RWPE2 (cell line): ENCODE measurements at regions not wholly inside any gene's neighbourhood (a gene's known extent, or its start where the extent isn't known, plus 50 kb on each side); places are given as distances from the start of the nearest gene placed in this dataset.

Experiments used
- ATAC-seq: fragments of 200-7000 bp; cut with Tn5 transposase; 3 replicates; pipeline ENCODE4 v1.9.1; 2021; ENCODE audit warnings: low read depth
- DNase-seq: peaks from one replicate; pipeline ENCODE4 v3.0.0-alpha.2; 2020; ENCODE audit warnings: low spot score
- H3K27ac ChIP-seq: fragments of 450-650 bp; 2 replicates; pipeline ENCODE4 v1.5.1; 2017; ENCODE audit warnings: mild to moderate bottlenecking; ENCODE audit not compliant: poor library complexity, severe bottlenecking
- H3K27me3 ChIP-seq: fragments of 250-450 bp; sonication (Bioruptor Pico); 2 replicates; pipeline ENCODE4 v1.5.1; 2021; ENCODE audit warnings: mild to moderate bottlenecking, moderate library complexity; ENCODE audit not compliant: insufficient read depth, poor library complexity, severe bottlenecking
- H3K36me3 ChIP-seq: fragments of 250-450 bp; sonication (Bioruptor Pico); 2 replicates; pipeline ENCODE4 v1.5.1; 2020; ENCODE audit warnings: low read depth, mild to moderate bottlenecking, moderate library complexity
- H3K4me1 ChIP-seq: fragments of 250-450 bp; sonication (Bioruptor Pico); 2 replicates; pipeline ENCODE4 v1.5.1; 2021; ENCODE audit warnings: mild to moderate bottlenecking, moderate library complexity; ENCODE audit not compliant: insufficient read depth, poor library complexity, severe bottlenecking
- H3K4me3 ChIP-seq: fragments of 250-450 bp; sonication (Bioruptor Pico); 2 replicates; pipeline ENCODE4 v1.5.1; 2021; ENCODE audit warnings: mild to moderate bottlenecking, moderate library complexity; ENCODE audit not compliant: severe bottlenecking
- H3K9me3 ChIP-seq: fragments of 250-450 bp; sonication (Bioruptor Pico); 2 replicates; pipeline ENCODE4 v1.5.1; 2021; ENCODE audit warnings: mild to moderate bottlenecking, moderate library complexity; ENCODE audit not compliant: severe bottlenecking
- TF ChIP-seq, protein P1 (sequence below): fragments of 450-650 bp; IDR thresholded peaks from one replicate; pipeline ENCODE4 v1.5.1; 2017; ENCODE audit warnings: mild to moderate bottlenecking, moderate library complexity; ENCODE audit not compliant: poor library complexity, severe bottlenecking

DNA sequence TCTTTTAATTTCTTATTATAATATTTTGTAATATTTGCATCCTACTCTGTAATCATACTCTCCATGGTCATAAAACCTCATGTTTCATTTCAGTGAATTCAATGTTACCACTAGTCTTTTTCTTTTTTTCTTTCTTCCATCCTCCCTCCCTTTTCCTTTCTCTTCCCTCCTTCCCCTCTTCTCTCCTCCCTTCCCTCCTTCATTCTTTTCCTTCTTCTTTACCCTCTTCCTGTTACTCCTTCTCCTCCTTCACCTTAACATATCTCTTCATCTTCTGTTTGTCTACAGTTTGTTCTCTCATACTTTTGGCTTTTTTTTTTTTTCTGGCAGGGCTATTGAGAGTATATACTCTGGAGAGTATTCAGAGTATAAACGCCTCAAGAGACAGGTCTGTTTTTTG is 491.6 kb upstream of the ID2 start:
- H3K4me1 ChIP-seq = no peaks in the 10 kb centered on the region
- H3K27ac ChIP-seq = no peak overlapping the region
- no peaks in the 10 kb centered on the region for H3K9me3 ChIP-seq
- H3K4me3 ChIP-seq = no peak overlapping the region
- no peaks in the 10 kb centered on the region for H3K27me3 ChIP-seq
- ATAC-seq = no peak
- no peaks in the 10 kb centered on the region for H3K36me3 ChIP-seq
- no peak for DNase-seq
- TF ChIP-seq, protein P1, sequence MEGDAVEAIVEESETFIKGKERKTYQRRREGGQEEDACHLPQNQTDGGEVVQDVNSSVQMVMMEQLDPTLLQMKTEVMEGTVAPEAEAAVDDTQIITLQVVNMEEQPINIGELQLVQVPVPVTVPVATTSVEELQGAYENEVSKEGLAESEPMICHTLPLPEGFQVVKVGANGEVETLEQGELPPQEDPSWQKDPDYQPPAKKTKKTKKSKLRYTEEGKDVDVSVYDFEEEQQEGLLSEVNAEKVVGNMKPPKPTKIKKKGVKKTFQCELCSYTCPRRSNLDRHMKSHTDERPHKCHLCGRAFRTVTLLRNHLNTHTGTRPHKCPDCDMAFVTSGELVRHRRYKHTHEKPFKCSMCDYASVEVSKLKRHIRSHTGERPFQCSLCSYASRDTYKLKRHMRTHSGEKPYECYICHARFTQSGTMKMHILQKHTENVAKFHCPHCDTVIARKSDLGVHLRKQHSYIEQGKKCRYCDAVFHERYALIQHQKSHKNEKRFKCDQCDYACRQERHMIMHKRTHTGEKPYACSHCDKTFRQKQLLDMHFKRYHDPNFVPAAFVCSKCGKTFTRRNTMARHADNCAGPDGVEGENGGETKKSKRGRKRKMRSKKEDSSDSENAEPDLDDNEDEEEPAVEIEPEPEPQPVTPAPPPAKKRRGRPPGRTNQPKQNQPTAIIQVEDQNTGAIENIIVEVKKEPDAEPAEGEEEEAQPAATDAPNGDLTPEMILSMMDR = no peak

DNA sequence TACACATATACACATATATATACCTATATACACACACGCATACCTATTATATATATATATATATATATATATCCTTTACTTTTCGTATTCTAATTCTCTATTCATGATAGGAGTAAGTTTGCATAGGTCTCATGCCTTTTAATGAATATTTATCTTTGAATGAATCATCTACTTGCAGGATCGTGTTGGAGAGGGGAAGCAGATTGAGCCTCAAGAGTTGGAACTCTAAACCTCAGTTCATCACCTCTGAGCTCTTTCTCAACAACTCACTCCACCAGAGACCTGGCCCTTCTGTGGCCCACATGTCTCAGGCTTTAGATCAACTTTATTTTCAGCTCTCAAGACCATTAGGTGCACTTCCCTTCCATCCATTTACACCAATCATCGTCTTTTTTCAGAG is 490.4 kb upstream of the ID2 start:
- Histone ChIP-seq H3K4me3 (no peak overlapping the region), H3K4me1 (no peaks in the 10 kb centered on the region), H3K27me3 (no peaks in the 10 kb centered on the region), H3K36me3 (no peaks in the 10 kb centered on the region), H3K27ac (no peak overlapping the region), H3K9me3 (no peaks in the 10 kb centered on the region)
- no peak for ATAC-seq
- no peak for DNase-seq
- TF ChIP-seq, protein P1 = no peak

DNA sequence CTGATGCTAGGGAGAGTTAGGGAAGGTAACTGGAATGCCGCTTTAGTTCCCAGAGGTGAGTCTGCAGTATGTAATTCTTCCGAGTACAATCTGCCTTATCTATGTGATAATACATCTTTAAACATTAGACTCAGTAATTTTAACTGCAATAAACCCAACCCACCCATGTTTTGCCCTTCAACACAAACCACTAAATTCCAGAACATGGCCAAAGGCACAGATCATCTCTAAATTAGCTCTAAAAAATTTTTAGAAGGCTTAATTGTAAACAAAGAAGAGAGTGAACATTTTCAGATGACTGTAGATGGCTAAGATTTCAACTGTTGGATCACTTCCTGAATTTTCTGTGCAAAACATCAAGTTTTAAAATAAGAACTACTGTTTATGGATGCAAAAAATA is 488.7 kb upstream of the ID2 start:
- no peak for DNase-seq
- no peak for ATAC-seq
- Histone ChIP-seq H3K27ac (no peak overlapping the region), H3K9me3 (no peaks in the 10 kb centered on the region), H3K4me1 (no peaks in the 10 kb centered on the region), H3K4me3 (no peak overlapping the region), H3K36me3 (no peaks in the 10 kb centered on the region), H3K27me3 (no peaks in the 10 kb centered on the region)
- TF ChIP-seq, protein P1 = no peak

DNA sequence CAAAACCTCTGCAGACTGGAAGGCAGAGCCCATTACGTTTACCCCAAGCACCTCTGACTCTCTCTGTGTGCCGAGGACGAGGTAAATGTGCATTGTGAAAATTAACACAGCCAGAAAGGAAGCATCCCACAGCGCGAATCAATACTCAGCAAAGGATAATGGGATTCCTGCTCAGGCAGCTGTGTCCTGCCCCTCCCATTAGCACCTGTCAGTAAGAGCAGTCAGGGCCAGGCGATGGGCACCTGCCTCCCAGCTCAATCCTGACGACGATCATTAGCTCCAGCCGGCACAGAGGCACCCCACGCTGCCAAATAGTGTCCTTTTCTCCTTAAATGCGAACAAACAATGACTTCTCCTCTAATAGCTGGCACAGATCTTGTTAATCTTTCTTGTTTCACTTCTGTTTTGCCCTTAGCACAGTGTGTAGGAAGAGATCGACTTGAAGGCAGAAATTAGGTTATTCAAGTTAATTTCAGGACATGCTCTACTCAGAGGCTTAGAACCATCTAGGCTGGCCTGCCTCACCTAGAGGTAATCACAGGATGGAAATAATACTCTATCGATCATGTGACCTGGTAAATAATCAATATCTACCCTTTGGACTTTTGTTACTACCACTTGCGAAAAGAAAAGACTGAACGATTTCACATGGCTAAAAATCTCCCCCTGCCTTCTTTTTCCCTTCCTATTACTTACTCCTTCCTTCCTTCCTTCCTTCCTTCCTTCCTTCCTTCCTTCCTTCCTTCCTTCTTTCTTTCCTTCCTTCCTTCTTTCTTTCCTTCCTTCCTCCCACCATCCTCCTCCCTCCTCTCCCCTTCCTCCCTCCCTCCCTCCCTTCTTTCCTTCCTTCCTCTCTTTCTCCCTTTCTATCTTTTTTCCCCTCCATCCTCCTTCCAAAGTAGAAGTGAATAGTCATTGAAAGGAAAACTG is 487.9 kb upstream of the ID2 start:
- Histone ChIP-seq H3K36me3 (no peaks in the 10 kb centered on the region), H3K4me3 (no peak overlapping the region)
- no peak for DNase-seq

More for the DNA sequence above, 487.9 kb upstream of the ID2 start:
- no peaks in the 10 kb centered on the region for H3K4me1 ChIP-seq
- ATAC-seq = no peak
- TF ChIP-seq, protein P1 = no peak
- H3K9me3 ChIP-seq = no peaks in the 10 kb centered on the region
- H3K27ac ChIP-seq = no peak overlapping the region
- H3K27me3 ChIP-seq = no peaks in the 10 kb centered on the region
